ENCODE measurements at regions not wholly inside any gene's neighbourhood (a gene's known extent, or its start where the extent isn't known, plus 50 kb on each side); places are given as distances from the start of the nearest gene placed in this dataset.

DNA sequence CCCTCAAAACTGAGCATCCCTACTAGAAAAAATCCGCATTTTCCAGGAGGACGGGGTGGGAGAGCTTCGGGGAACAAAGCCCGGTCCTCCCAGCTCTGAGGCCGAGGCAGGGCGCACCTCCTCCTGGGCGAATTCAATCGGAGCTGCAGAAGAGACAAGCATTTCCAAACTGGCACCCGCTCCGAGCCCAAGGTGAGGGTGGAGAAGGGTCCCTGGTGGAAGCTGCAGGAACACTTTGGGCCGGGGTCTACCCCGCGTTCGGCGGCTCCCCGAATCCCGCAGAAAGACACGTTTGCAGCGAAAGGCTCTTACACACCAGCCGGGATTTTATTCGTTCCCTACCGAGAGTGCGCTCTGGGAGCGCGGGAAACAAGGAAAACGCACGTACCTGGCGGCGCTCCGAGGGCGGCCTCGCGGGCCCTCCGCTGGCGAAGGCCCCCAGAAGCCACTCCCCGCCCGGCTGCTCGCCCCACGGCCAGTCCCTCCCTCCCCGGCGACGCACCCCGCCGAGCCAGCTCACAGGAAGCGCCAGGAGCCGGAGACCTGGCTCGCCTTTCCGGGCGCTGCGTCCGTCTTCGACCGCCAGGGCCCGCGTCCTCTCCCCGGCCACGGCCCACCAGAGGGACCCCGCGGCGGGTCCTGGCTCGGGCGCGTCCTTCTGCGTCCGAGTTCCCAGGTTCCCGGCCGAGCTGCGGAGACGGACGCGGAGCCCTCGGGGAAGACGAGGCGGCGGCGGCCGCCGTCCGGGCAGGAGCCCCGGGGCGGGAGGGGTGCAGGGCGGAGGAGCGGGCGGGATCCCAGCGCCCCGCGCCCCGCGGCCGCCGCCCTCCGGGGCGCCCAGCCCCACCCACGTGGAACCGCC lies 49.8 kb upstream of the BAHCC1 start:
- Histone ChIP-seq H3K9ac (ENCODE audit: low read length) (peak overlapping the region; percentile 96), H3K4me1 (ENCODE audit: control insufficient read depth, insufficient read depth, low read length) (peaks cover 42% of the 10 kb centered on the region), H3K27me3 (ENCODE audit: control insufficient read depth, insufficient read depth, low read length) (peaks cover 81% of the 10 kb centered on the region), H3K4me3 (ENCODE audit: low read depth, low read length) (peak overlapping the region; percentile 91), H3K27ac (ENCODE audit: low read depth, low read length) (peak overlapping the region; percentile 89; the same call in 1 of the 2 replicates), H3K36me3 (ENCODE audit: control insufficient read depth, insufficient read depth, low read length) (no peaks in the 10 kb centered on the region), H3K9me3 (ENCODE audit: control insufficient read depth, insufficient read depth, low read depth, low read length) (no peaks in the 10 kb centered on the region)
